Erythroblast (primary cell): ENCODE measurements at regions not wholly inside any gene's neighbourhood (a gene's known extent, or its start where the extent isn't known, plus 50 kb on each side); places are given as distances from the start of the nearest gene placed in this dataset.

Source experiments
- GATA1 ChIP-seq: IDR thresholded peaks from 2 replicates; pipeline ENCODE4 v1.6.1; 2011; ENCODE audit warnings: low read depth, mild to moderate bottlenecking, control low read depth, low read length, moderate library complexity
- POLR2A ChIP-seq: IDR thresholded peaks from 2 replicates; pipeline ENCODE4 v1.6.1; 2011; ENCODE audit warnings: mild to moderate bottlenecking, low read length

- no peak for TF ChIP-seq POLR2A
- TF ChIP-seq GATA1: no peak
Measured at GRCh38 chr5:175353926-175354325, 90.1 kb downstream of the DRD1 start.
